ENCODE measurements at regions not wholly inside any gene's neighbourhood (a gene's known extent, or its start where the extent isn't known, plus 50 kb on each side); places are given as distances from the start of the nearest gene placed in this dataset.
A peak's percentile ranks its signal among the peaks of the same experiment; 100 is the strongest.

DNA sequence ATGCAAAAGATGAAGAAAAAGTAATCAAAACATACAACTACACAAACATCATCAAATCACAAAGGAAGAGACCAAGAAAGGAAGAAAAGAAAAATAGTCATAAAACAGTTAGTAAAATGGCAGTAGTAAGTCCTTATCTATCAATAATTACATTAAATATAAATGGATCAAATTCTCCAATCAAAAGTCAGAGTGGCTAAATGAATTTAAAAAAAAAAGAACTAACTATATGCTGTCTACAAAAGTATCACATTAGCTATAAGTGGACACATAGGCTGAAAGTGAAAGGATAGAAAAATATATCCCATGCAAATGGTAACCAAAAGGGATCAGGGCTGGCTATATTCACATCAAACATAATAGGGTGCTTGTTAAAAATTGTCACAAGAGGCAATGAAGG is 116.5 kb downstream of the NOL4 start:
- Histone ChIP-seq H3K36me3 (no peaks in the 10 kb centered on the region), H3K27me3 (no peaks in the 10 kb centered on the region), H3K4me1 (no peaks in the 10 kb centered on the region), H3K9me3 (peaks cover 0 to 10% of the 10 kb centered on the region in 2 donors), H3K4me3 (no peak overlapping the region), H3K27ac (no peak overlapping the region)
- no peak for DNase-seq
- intact Hi-C loops (cut with DNase I; ENCODE audit: low total_unique reads) (no loop called here), in situ Hi-C loops (cut with MboI; ENCODE audit: low pct_ligation_motif_present in 1 of 4, low pct_unique_long_range_greater_than_20kb in 1 of 4, low sequenced_read_pairs in 3 of 4) (loop anchor here in 1 of 4 donors (25.0 kb wide), 1 partner anchor 679 kb away; no protein-coding TSS in a partner anchor)
- TF ChIP-seq POLR2AphosphoS5 (IDR thresholded peaks at IDR 0.05) (no peak), POLR2A (IDR thresholded peaks at IDR 0.05) (no peak), EP300 (IDR thresholded peaks at IDR 0.05; ENCODE audit: low read depth) (no peak)
- TF ChIP-seq, protein P1, sequence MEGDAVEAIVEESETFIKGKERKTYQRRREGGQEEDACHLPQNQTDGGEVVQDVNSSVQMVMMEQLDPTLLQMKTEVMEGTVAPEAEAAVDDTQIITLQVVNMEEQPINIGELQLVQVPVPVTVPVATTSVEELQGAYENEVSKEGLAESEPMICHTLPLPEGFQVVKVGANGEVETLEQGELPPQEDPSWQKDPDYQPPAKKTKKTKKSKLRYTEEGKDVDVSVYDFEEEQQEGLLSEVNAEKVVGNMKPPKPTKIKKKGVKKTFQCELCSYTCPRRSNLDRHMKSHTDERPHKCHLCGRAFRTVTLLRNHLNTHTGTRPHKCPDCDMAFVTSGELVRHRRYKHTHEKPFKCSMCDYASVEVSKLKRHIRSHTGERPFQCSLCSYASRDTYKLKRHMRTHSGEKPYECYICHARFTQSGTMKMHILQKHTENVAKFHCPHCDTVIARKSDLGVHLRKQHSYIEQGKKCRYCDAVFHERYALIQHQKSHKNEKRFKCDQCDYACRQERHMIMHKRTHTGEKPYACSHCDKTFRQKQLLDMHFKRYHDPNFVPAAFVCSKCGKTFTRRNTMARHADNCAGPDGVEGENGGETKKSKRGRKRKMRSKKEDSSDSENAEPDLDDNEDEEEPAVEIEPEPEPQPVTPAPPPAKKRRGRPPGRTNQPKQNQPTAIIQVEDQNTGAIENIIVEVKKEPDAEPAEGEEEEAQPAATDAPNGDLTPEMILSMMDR (IDR thresholded peaks at IDR 0.05), result no peak

DNA sequence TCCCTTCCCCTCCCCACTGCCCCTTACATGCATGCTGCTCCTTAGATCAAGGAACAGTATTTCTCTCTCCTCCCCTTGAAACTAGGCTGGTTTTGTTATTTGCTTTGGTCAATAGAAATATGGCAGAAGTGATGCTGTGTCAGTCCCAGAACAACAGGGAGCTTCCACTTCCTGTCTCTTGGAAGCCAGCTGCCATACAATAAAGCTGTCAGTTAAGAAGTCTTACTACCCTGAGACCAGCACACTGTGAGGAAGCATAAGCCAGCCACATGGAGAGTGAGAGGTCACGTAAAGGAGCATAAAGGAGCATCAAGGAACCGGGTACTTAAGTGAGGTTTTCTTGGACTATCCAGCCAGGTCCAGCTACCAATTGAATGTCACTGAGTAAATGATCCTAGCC is 126.6 kb downstream of the NOL4 start:
- Histone ChIP-seq H3K4me3 (no peak overlapping the region), H3K9me3 (no peaks in the 10 kb centered on the region), H3K27ac (no peak overlapping the region), H3K36me3 (no peaks in the 10 kb centered on the region), H3K4me1 (peaks cover 0 to 7% (median 2%) of the 10 kb centered on the region in 4 donors), H3K27me3 (no peaks in the 10 kb centered on the region)
- no peak for DNase-seq
- in situ Hi-C loops (cut with MboI; ENCODE audit: low pct_ligation_motif_present in 1 of 4, low pct_unique_long_range_greater_than_20kb in 1 of 4, low sequenced_read_pairs in 3 of 4) (no loop called here), intact Hi-C loops (cut with DNase I; ENCODE audit: low total_unique reads) (no loop called here)
- TF ChIP-seq EP300 (IDR thresholded peaks at IDR 0.05; ENCODE audit: low read depth) (no peak), POLR2A (IDR thresholded peaks at IDR 0.05) (no peak), POLR2AphosphoS5 (IDR thresholded peaks at IDR 0.05) (no peak)
- TF ChIP-seq, protein P1 (IDR thresholded peaks at IDR 0.05), result no peak
- WGBS, 2 donors (ENCODE audit: low coverage in 1 of 2), result 76 to 80% methylated on average over 2 of the region's 2 CpGs

DNA sequence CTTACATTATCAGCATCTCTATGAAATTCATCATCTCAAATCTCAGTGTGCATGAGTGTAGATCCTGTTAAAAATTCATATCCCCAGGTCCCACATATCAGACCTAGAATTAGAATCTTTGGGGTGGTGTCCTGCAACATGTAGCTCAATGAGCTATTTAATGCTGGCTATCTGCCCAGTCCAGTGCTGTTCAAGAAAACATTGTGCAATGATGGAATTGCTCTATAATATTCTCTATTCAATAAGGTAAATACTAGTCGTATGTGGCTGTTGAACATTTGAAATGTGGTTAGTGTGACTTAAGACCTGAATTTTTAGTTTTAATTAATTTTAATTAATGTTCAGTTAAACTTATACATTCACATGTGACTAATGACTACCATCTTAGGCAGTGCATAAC is 127.4 kb downstream of the NOL4 start:
- intact Hi-C loops (cut with DNase I; ENCODE audit: low total_unique reads) (no loop called here), in situ Hi-C loops (cut with MboI; ENCODE audit: low pct_ligation_motif_present in 1 of 4, low pct_unique_long_range_greater_than_20kb in 1 of 4, low sequenced_read_pairs in 3 of 4) (no loop called here)
- Histone ChIP-seq H3K4me1 (peaks cover 0 to 7% (median 2%) of the 10 kb centered on the region in 4 donors), H3K27ac (no peak overlapping the region), H3K9me3 (no peaks in the 10 kb centered on the region), H3K36me3 (no peaks in the 10 kb centered on the region), H3K4me3 (no peak overlapping the region), H3K27me3 (no peaks in the 10 kb centered on the region)
- TF ChIP-seq, protein P1 (IDR thresholded peaks at IDR 0.05), result no peak
- TF ChIP-seq POLR2A (IDR thresholded peaks at IDR 0.05) (no peak), EP300 (IDR thresholded peaks at IDR 0.05; ENCODE audit: low read depth) (no peak), POLR2AphosphoS5 (IDR thresholded peaks at IDR 0.05) (no peak)
- 62% methylated on average over 1 of the region's 1 CpG for WGBS, 2 donors (ENCODE audit: low coverage in 1 of 2)
- DNase-seq, result no peak

DNA sequence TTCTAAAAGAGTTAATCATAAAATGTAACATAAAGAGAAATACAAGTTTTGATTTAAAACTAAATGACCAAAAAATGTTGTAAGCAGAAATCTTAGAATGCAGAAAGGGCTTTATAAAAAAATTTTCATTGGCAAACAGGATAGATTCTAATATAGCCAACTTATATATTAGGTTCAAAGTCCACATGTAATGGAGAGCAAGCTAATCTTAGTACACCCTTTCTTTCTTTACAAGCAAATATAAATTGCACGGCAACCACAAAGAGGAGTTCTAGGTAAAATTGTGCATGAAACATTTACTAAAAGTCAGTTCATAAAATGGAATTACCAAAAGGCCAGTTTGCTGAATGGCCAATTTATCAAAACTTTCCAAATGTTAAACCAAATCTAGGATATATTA is 130.6 kb downstream of the NOL4 start:
- Histone ChIP-seq H3K27me3 (no peaks in the 10 kb centered on the region), H3K27ac (peak overlapping the region in 1 of 4 donors; percentile 9), H3K36me3 (no peaks in the 10 kb centered on the region), H3K4me1 (peaks cover 0 to 7% (median 2%) of the 10 kb centered on the region in 4 donors), H3K9me3 (no peaks in the 10 kb centered on the region), H3K4me3 (no peak overlapping the region)
- WGBS, 2 donors (ENCODE audit: low coverage in 1 of 2), result 51 to 70% methylated on average over 1 of the region's 1 CpG
- in situ Hi-C loops (cut with MboI; ENCODE audit: low pct_ligation_motif_present in 1 of 4, low pct_unique_long_range_greater_than_20kb in 1 of 4, low sequenced_read_pairs in 3 of 4) (no loop called here), intact Hi-C loops (cut with DNase I; ENCODE audit: low total_unique reads) (no loop called here)
- TF ChIP-seq, protein P1 (IDR thresholded peaks at IDR 0.05), result no peak
- TF ChIP-seq EP300 (IDR thresholded peaks at IDR 0.05; ENCODE audit: low read depth), result no peak
- no peak for TF ChIP-seq POLR2AphosphoS5 (IDR thresholded peaks at IDR 0.05)
- no peak for TF ChIP-seq POLR2A (IDR thresholded peaks at IDR 0.05)
- DNase-seq, result no peak
